ENCODE measurements at regions not wholly inside any gene's neighbourhood (a gene's known extent, or its start where the extent isn't known, plus 50 kb on each side); places are given as distances from the start of the nearest gene placed in this dataset.

GRCh38 chr1:79530476-79530875 lies 523.9 kb upstream of the ADGRL4 start:
- Histone ChIP-seq H3K27ac (no peak overlapping the region), H3K27me3 (no peaks in the 10 kb centered on the region), H3K4me3 (ENCODE audit: low read depth in 1 of 2, low read length in 1 of 2) (no peak overlapping the region), H3K36me3 (no peaks in the 10 kb centered on the region), H3K9me3 (no peaks in the 10 kb centered on the region), H3K4me1 (ENCODE audit: control insufficient read depth in 1 of 2, insufficient read depth in 1 of 2, low read depth in 1 of 2, low read length in 1 of 2) (no peaks in the 10 kb centered on the region)
- no peak for TF ChIP-seq CTCF (IDR thresholded peaks at IDR 0.05)

DNA sequence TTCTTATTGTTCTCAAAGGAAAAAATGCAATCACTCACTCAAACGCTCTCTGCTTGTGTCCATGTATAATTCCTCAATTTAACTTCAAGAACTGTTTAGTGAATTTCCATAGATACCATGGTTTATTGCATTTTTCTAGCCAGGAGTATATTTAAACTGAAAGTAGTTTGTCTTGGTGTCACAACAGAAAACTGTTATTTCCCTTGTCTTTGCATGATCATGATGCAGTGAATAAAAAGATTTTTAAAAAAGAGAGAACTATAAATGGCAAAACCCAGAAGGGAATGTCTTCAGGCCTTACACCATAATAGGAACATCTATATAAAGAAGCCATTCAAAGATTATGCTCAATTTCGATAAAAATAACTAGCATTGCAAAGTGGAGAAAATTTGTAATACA lies 523.5 kb upstream of the ADGRL4 start:
- Histone ChIP-seq H3K4me3 (ENCODE audit: low read depth in 1 of 2, low read length in 1 of 2) (no peak overlapping the region), H3K36me3 (no peaks in the 10 kb centered on the region), H3K27ac (no peak overlapping the region), H3K4me1 (ENCODE audit: control insufficient read depth in 1 of 2, insufficient read depth in 1 of 2, low read depth in 1 of 2, low read length in 1 of 2) (no peaks in the 10 kb centered on the region), H3K27me3 (no peaks in the 10 kb centered on the region), H3K9me3 (no peaks in the 10 kb centered on the region)
- TF ChIP-seq CTCF (IDR thresholded peaks at IDR 0.05) = no peak

GRCh38 chr1:79524126-79524525 lies 517.6 kb upstream of the ADGRL4 start:
- H3K36me3 ChIP-seq = no peaks in the 10 kb centered on the region

DNA sequence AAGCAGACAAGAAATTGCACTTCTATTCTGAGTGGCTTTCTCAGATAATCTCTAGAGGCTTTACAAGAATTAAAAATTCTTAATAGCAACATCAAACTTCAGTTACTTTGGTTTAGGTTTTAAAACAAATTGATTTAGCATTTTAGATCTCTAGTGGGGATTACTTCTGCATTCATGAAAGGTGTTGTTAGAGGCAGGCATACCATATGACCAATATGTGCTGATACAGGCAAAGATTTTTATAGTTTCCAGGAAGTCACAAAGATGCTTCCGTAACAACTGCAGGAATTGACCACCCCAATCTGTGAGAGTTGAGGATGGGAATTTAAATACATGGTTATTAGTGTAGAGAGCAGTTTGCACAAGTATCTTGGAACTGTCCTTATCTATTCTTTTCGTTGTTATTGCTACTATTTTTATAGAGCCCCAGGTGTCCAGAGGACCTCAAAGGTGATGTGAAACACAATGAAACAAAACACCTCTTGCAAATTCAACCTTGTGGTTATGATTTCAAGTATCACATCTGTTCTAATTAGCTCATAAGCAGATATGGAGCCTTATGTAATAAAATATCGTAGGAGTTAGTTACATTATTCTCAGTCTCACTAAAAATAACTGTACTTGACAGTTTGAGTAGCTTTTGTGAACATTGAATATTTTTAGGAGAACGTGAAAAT lies 512.7 kb upstream of the ADGRL4 start:
- H3K27ac ChIP-seq = no peak overlapping the region
- no peaks in the 10 kb centered on the region for H3K27me3 ChIP-seq
- TF ChIP-seq CTCF (IDR thresholded peaks at IDR 0.05) = no peak
- no peaks in the 10 kb centered on the region for H3K36me3 ChIP-seq
- no peaks in the 10 kb centered on the region for H3K9me3 ChIP-seq
- no peaks in the 10 kb centered on the region for H3K4me1 ChIP-seq (ENCODE audit: control insufficient read depth in 1 of 2, insufficient read depth in 1 of 2, low read depth in 1 of 2, low read length in 1 of 2)
- no peak overlapping the region for H3K4me3 ChIP-seq (ENCODE audit: low read depth in 1 of 2, low read length in 1 of 2)

More at GRCh38 chr1:79524126-79524525, 517.6 kb upstream of the ADGRL4 start:
- Histone ChIP-seq H3K4me3 (ENCODE audit: low read depth in 1 of 2, low read length in 1 of 2) (no peak overlapping the region), H3K27me3 (no peaks in the 10 kb centered on the region), H3K9me3 (no peaks in the 10 kb centered on the region), H3K4me1 (ENCODE audit: control insufficient read depth in 1 of 2, insufficient read depth in 1 of 2, low read depth in 1 of 2, low read length in 1 of 2) (no peaks in the 10 kb centered on the region), H3K27ac (no peak overlapping the region)
- no peak for TF ChIP-seq CTCF (IDR thresholded peaks at IDR 0.05)

DNA sequence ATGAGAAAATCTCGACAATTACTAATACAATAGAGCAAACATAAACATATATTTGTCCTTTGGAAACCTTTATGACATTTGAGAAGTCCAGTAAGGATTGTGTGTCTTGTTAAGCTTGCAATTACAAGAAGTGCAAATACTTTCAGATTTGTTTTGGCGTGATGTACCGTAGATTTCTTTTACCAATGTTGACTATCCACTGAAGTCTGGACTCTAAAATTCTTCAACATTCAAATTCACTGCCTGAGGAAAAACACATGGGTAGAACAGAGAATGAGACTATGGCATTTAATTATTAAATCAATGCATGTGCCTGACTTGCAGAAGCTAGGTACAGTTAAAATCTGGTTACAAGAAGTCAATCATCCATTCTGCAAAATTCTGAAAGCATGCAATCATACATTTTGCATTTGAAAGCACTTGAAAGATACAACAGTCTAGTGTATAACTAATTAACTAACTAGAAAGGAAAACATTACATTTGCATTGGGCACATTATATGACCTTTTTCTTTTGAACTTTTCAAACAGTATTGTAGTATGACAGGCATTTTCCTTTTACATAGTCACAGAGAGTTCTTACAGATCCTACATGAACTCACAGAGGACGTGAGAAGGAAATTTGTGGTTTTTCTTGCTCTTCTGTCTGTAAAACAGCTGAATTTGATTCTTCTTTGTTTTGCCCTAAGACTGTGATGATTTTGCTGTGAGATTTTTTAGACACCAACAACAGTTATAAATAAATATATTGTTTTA lies 511.1 kb upstream of the ADGRL4 start:
- H3K4me1 ChIP-seq (ENCODE audit: control insufficient read depth in 1 of 2, insufficient read depth in 1 of 2, low read depth in 1 of 2, low read length in 1 of 2) = no peaks in the 10 kb centered on the region
- no peak overlapping the region for H3K27ac ChIP-seq
- no peaks in the 10 kb centered on the region for H3K9me3 ChIP-seq
- no peak for TF ChIP-seq CTCF (IDR thresholded peaks at IDR 0.05)
- H3K27me3 ChIP-seq = no peaks in the 10 kb centered on the region
- H3K36me3 ChIP-seq = no peaks in the 10 kb centered on the region
- H3K4me3 ChIP-seq (ENCODE audit: low read depth in 1 of 2, low read length in 1 of 2) = no peak overlapping the region

All from neutrophil (primary cell).